HEK293 (cell line): ENCODE measurements at regions not wholly inside any gene's neighbourhood (a gene's known extent, or its start where the extent isn't known, plus 50 kb on each side); places are given as distances from the start of the nearest gene placed in this dataset.

ENCODE experiments used
- CTCF ChIA-PET: fragments of 350-600 bp; formaldehyde crosslinking; extraction: SDS; loops from one replicate; lab custom pipeline; 2021; ENCODE audit warnings: antibody characterized with exemption; lab: Yijun Ruan, JAX
- POLR2A ChIA-PET: fragments of 300-600 bp; formaldehyde crosslinking; extraction: SDS; loops from one replicate; lab custom pipeline; 2020; ENCODE audit warnings: antibody characterized with exemption, inconsistent platforms; lab: Yijun Ruan, JAX
- H3K27ac ChIP-seq: fragments of 200-500 bp; sonication (Bioruptor generic); 2 replicates; pipeline ENCODE4 v1.5.1; 2014; ENCODE audit warnings: low read depth, low read length, control low read depth, inconsistent platforms; ENCODE audit errors: extremely low read depth
- H3K36me3 ChIP-seq, 2 experiments: fragments of 200-500 bp in 1 of 2; sonication (Bioruptor generic) in 1 of 2; 1 replicate in 1 of 2; 2 replicates in 1 of 2; pipeline ENCODE4 v1.5.1; 2014 to 2017; ENCODE audit warnings: inconsistent platforms in 2 of 2, low read length in 2 of 2; ENCODE audit not compliant: control insufficient read depth in 2 of 2, insufficient read depth in 1 of 2
- H3K4me1 ChIP-seq: fragments of 200-500 bp; sonication (Bioruptor generic); 2 replicates; pipeline ENCODE4 v1.5.1; 2014; ENCODE audit warnings: mild to moderate bottlenecking, low read length, inconsistent platforms; ENCODE audit not compliant: control insufficient read depth, insufficient read depth
- H3K4me3 ChIP-seq: 2 replicates; pipeline ENCODE4 v1.5.1; 2011; ENCODE audit warnings: low read depth, mild to moderate bottlenecking, control low read depth, low read length, moderate library complexity
- H3K9me3 ChIP-seq: fragments of 200-500 bp; sonication (Bioruptor generic); 2 replicates; pipeline ENCODE4 v1.5.1; 2014; ENCODE audit warnings: low read depth, low read length, inconsistent platforms; ENCODE audit not compliant: control insufficient read depth, insufficient read depth
- BCL11B ChIP-seq: fragments of 450-650 bp; formaldehyde crosslinking; IDR thresholded peaks from 2 replicates; pipeline ENCODE4 v1.5.1; 2016; ENCODE audit warnings: low read depth, missing biosample characterization, missing genetic modification characterization
- GLIS2 ChIP-seq: fragments of 450-650 bp; formaldehyde crosslinking; IDR thresholded peaks from 2 replicates; pipeline ENCODE4 v1.5.1; 2016; ENCODE audit warnings: missing biosample characterization, missing genetic modification characterization
- IKZF3 ChIP-seq: fragments of 450-650 bp; IDR thresholded peaks from 2 replicates; pipeline ENCODE4 v1.5.0; 2018; ENCODE audit warnings: missing biosample characterization, mild to moderate bottlenecking, missing genetic modification characterization, moderate library complexity
- KLF10 ChIP-seq: fragments of 450-650 bp; IDR thresholded peaks from 2 replicates; pipeline ENCODE4 v1.5.1; 2018; ENCODE audit warnings: missing biosample characterization, mild to moderate bottlenecking, missing genetic modification characterization
- KLF8 ChIP-seq: fragments of 450-650 bp; formaldehyde crosslinking; IDR thresholded peaks from 2 replicates; pipeline ENCODE4 v1.5.1; 2016; ENCODE audit warnings: missing biosample characterization, missing genetic modification characterization
- MYNN ChIP-seq: fragments of 450-650 bp; formaldehyde crosslinking; IDR thresholded peaks from 2 replicates; pipeline ENCODE4 v1.5.1; 2016; ENCODE audit warnings: missing biosample characterization, missing genetic modification characterization, borderline replicate concordance
- SP3 ChIP-seq: fragments of 450-650 bp; formaldehyde crosslinking; IDR thresholded peaks from 2 replicates; pipeline ENCODE4 v1.5.1; 2016; ENCODE audit warnings: missing biosample characterization, missing genetic modification characterization
- ZBTB48 ChIP-seq: fragments of 450-650 bp; formaldehyde crosslinking; IDR thresholded peaks from 2 replicates; pipeline ENCODE4 v1.5.1; 2016; ENCODE audit warnings: missing biosample characterization, missing genetic modification characterization
- ZFP37 ChIP-seq: fragments of 450-650 bp; formaldehyde crosslinking; IDR thresholded peaks from 2 replicates; pipeline ENCODE4 v1.5.1; 2016; ENCODE audit warnings: missing biosample characterization, missing genetic modification characterization
- ZNF10 ChIP-seq: fragments of 450-650 bp; formaldehyde crosslinking; IDR thresholded peaks from 2 replicates; pipeline ENCODE4 v1.5.1; 2017; ENCODE audit warnings: missing biosample characterization, missing genetic modification characterization
- ZNF121 ChIP-seq: fragments of 450-650 bp; formaldehyde crosslinking; IDR thresholded peaks from 2 replicates; pipeline ENCODE4 v1.5.1; 2016; ENCODE audit warnings: missing biosample characterization, missing genetic modification characterization
- ZNF221 ChIP-seq: fragments of 450-650 bp; formaldehyde crosslinking; IDR thresholded peaks from 2 replicates; pipeline ENCODE4 v1.5.1; 2017; ENCODE audit warnings: missing biosample characterization, missing genetic modification characterization, borderline replicate concordance
- ZNF23 ChIP-seq: fragments of 450-650 bp; formaldehyde crosslinking; IDR thresholded peaks from 2 replicates; pipeline ENCODE4 v1.5.1; 2016; ENCODE audit warnings: missing biosample characterization, missing genetic modification characterization, borderline replicate concordance
- ZNF266 ChIP-seq: fragments of 450-650 bp; formaldehyde crosslinking; IDR thresholded peaks from 2 replicates; pipeline ENCODE4 v1.5.1; 2016; ENCODE audit warnings: missing biosample characterization, missing genetic modification characterization, low read depth
- ZNF555 ChIP-seq: fragments of 450-650 bp; formaldehyde crosslinking; conservative IDR thresholded peaks from 2 replicates; pipeline ENCODE4 v1.5.1; 2017; ENCODE audit warnings: missing biosample characterization, mild to moderate bottlenecking, missing genetic modification characterization, inconsistent platforms
- ZNF585B ChIP-seq: fragments of 450-650 bp; formaldehyde crosslinking; IDR thresholded peaks from 2 replicates; pipeline ENCODE4 v1.5.1; 2016; ENCODE audit warnings: missing biosample characterization, missing genetic modification characterization
- ZNF768 ChIP-seq: fragments of 450-650 bp; formaldehyde crosslinking; IDR thresholded peaks from 2 replicates; pipeline ENCODE4 v1.5.1; 2018; ENCODE audit warnings: missing biosample characterization, mild to moderate bottlenecking, missing genetic modification characterization
- TF ChIP-seq, protein P1 (sequence below): fragments of 450-650 bp; formaldehyde crosslinking; IDR thresholded peaks from 2 replicates; pipeline ENCODE4 v1.5.1; 2017; ENCODE audit warnings: missing biosample characterization, mild to moderate bottlenecking, missing genetic modification characterization, moderate library complexity
- TF ChIP-seq, protein P2 (sequence below): fragments of 450-650 bp; formaldehyde crosslinking; IDR thresholded peaks from 2 replicates; pipeline ENCODE4 v1.5.1; 2016; ENCODE audit warnings: missing biosample characterization, missing genetic modification characterization
- TF ChIP-seq, protein P3 (sequence below): fragments of 450-650 bp; formaldehyde crosslinking; IDR thresholded peaks from 2 replicates; pipeline ENCODE4 v1.5.1; 2016; ENCODE audit warnings: missing biosample characterization, missing genetic modification characterization, borderline replicate concordance
- TF ChIP-seq, protein P4 (sequence below): fragments of 450-650 bp; formaldehyde crosslinking; IDR thresholded peaks from 2 replicates; pipeline ENCODE4 v1.5.1; 2016; ENCODE audit warnings: missing biosample characterization, missing genetic modification characterization, borderline replicate concordance

DNA sequence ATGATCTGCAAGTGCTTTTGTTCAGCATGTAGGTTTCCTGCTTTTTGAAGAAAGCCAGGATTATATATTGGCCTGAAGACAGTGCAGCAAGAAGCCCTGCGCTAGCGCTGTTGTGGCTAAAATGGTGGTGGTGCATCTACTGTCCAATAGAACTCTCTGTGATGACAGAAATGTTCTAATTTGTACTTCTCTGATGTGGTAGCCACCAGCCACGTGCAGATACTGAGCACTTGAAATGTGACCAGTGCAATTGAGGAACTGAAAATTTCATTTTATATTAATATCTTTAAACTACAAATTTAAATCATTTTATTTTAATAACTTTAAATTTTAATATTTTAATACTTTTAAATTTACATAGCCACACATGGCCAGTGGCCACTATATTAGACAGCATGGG, 73.0 kb upstream of the PAX6 start:
- H3K4me3 ChIP-seq: no peak overlapping the region
- TF ChIP-seq KLF10 (tag by site-specific recombination): no peak
- TF ChIP-seq BCL11B (tag by site-specific recombination): no peak
- TF ChIP-seq ZBTB48 (tag by site-specific recombination): no peak
- TF ChIP-seq, protein P1, sequence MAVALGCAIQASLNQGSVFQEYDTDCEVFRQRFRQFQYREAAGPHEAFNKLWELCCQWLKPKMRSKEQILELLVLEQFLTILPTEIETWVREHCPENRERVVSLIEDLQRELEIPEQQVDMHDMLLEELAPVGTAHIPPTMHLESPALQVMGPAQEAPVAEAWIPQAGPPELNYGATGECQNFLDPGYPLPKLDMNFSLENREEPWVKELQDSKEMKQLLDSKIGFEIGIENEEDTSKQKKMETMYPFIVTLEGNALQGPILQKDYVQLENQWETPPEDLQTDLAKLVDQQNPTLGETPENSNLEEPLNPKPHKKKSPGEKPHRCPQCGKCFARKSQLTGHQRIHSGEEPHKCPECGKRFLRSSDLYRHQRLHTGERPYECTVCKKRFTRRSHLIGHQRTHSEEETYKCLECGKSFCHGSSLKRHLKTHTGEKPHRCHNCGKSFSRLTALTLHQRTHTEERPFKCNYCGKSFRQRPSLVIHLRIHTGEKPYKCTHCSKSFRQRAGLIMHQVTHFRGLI (tag by site-specific recombination): no peak
- TF ChIP-seq KLF8 (tag by site-specific recombination): no peak
- TF ChIP-seq ZNF221: no peak
- TF ChIP-seq GLIS2 (tag by site-specific recombination): no peak

DNA sequence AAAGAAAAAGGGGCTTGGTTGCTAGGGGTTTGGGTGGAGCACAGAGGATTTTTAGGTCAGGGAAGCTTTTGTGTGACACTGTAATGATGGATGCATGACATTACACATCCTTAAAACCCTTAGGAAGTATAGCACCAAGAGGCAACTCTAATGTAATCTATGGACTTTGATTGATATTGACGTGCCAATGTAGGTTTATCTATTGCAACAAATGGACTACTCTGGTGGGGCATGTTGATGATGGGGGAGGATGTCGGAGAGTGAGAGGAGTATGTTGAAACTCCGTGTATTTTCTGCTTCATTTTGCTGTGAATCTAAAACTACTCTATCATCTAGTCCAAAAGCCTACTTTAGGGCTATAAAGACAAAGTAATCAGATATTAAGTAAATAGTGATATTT, 72.3 kb upstream of the PAX6 start:
- 0 out of 2 replicates have a peak, but pooled peaks cover 3% of the 10 kb centered on the region for H3K4me1 ChIP-seq
- H3K9me3 ChIP-seq: no peaks in the 10 kb centered on the region
- no peak overlapping the region for H3K27ac ChIP-seq
- H3K4me3 ChIP-seq: no peak overlapping the region; the same call in 1 of the 2 replicates
- CTCF ChIA-PET: interaction anchor here (1.0 to 1.7 kb wide), 2 partner anchors 19 to 74 kb away, joined by 3 to 8 read pairs; no protein-coding TSS in a partner anchor
- H3K36me3 ChIP-seq: no peaks in the 10 kb centered on the region
- POLR2A ChIA-PET: interaction anchor here (1.1 kb wide), 1 partner anchor 640 kb away, joined by 3 read pairs; no protein-coding TSS in a partner anchor
- TF ChIP-seq MYNN (no peak), ZFP37 (tag by site-specific recombination) (no peak), ZNF768 (tag by site-specific recombination) (no peak), ZNF23 (tag by site-specific recombination) (no peak), BCL11B (tag by site-specific recombination) (no peak)
- TF ChIP-seq, protein P2, sequence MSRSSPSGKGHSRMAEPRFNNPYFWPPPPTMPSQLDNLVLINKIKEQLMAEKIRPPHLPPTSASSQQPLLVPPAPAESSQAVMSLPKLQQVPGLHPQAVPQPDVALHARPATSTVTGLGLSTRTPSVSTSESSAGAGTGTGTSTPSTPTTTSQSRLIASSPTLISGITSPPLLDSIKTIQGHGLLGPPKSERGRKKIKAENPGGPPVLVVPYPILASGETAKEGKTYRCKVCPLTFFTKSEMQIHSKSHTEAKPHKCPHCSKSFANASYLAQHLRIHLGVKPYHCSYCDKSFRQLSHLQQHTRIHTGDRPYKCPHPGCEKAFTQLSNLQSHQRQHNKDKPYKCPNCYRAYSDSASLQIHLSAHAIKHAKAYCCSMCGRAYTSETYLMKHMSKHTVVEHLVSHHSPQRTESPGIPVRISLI (tag by site-specific recombination): no peak
- TF ChIP-seq, protein P3, sequence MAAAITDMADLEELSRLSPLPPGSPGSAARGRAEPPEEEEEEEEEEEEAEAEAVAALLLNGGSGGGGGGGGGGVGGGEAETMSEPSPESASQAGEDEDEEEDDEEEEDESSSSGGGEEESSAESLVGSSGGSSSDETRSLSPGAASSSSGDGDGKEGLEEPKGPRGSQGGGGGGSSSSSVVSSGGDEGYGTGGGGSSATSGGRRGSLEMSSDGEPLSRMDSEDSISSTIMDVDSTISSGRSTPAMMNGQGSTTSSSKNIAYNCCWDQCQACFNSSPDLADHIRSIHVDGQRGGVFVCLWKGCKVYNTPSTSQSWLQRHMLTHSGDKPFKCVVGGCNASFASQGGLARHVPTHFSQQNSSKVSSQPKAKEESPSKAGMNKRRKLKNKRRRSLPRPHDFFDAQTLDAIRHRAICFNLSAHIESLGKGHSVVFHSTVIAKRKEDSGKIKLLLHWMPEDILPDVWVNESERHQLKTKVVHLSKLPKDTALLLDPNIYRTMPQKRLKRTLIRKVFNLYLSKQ: no peak
- TF ChIP-seq, all 188 proteins: peak for 0

More for the DNA sequence above, 73.0 kb upstream of the PAX6 start:
- Histone ChIP-seq H3K36me3 (no peaks in the 10 kb centered on the region), H3K9me3 (no peaks in the 10 kb centered on the region), H3K4me1 (0 out of 2 replicates have a peak, but pooled peaks cover 3% of the 10 kb centered on the region), H3K27ac (no peak overlapping the region)
- POLR2A ChIA-PET: no interaction called here
- CTCF ChIA-PET: no interaction called here

DNA sequence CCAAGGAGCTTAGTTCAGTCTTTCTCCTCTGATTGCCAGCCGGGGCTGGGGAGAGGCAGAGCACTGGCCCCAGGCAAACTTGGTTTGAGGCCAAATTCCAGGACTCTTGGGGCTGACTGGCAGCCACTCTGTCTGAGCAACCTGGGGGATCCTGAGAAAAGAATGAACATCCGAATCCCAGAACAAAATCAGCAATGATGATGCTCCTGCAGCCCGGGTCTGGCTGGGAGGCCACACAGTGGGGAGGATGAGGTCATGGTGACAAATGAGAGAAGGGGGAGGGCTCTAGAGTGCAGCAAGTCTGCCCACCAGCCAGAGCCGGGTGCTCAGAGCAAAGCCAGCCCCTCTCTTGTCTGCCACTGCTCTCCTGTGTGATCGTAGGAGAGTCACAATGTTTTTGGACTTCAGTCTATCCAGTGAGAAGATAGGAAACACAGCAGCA, 71.8 kb upstream of the PAX6 start:
- H3K27ac ChIP-seq: no peak overlapping the region
- H3K9me3 ChIP-seq: no peaks in the 10 kb centered on the region
- H3K4me1 ChIP-seq: 0 out of 2 replicates have a peak, but pooled peaks cover 3% of the 10 kb centered on the region
- H3K4me3 ChIP-seq: peak overlapping the region; percentile 4
- ChIA-PET CTCF (interaction anchor here (0.6 to 1.7 kb wide), 7 partner anchors 19 to 1135 kb away, joined by 3 to 8 read pairs (median 3); no protein-coding TSS in a partner anchor), POLR2A (interaction anchor here (1.1 to 1.3 kb wide), 2 partner anchors 66 to 640 kb away, joined by 3 read pairs; no protein-coding TSS in a partner anchor)
- H3K36me3 ChIP-seq: no peaks in the 10 kb centered on the region
- TF ChIP-seq ZNF555 (tag by site-specific recombination) (no peak), ZNF585B (no peak), ZNF121 (tag by site-specific recombination) (no peak), ZNF266 (tag by site-specific recombination) (no peak), ZNF10 (no peak), SP3 (no peak), IKZF3 (tag by site-specific recombination) (no peak)
- TF ChIP-seq, protein P4, sequence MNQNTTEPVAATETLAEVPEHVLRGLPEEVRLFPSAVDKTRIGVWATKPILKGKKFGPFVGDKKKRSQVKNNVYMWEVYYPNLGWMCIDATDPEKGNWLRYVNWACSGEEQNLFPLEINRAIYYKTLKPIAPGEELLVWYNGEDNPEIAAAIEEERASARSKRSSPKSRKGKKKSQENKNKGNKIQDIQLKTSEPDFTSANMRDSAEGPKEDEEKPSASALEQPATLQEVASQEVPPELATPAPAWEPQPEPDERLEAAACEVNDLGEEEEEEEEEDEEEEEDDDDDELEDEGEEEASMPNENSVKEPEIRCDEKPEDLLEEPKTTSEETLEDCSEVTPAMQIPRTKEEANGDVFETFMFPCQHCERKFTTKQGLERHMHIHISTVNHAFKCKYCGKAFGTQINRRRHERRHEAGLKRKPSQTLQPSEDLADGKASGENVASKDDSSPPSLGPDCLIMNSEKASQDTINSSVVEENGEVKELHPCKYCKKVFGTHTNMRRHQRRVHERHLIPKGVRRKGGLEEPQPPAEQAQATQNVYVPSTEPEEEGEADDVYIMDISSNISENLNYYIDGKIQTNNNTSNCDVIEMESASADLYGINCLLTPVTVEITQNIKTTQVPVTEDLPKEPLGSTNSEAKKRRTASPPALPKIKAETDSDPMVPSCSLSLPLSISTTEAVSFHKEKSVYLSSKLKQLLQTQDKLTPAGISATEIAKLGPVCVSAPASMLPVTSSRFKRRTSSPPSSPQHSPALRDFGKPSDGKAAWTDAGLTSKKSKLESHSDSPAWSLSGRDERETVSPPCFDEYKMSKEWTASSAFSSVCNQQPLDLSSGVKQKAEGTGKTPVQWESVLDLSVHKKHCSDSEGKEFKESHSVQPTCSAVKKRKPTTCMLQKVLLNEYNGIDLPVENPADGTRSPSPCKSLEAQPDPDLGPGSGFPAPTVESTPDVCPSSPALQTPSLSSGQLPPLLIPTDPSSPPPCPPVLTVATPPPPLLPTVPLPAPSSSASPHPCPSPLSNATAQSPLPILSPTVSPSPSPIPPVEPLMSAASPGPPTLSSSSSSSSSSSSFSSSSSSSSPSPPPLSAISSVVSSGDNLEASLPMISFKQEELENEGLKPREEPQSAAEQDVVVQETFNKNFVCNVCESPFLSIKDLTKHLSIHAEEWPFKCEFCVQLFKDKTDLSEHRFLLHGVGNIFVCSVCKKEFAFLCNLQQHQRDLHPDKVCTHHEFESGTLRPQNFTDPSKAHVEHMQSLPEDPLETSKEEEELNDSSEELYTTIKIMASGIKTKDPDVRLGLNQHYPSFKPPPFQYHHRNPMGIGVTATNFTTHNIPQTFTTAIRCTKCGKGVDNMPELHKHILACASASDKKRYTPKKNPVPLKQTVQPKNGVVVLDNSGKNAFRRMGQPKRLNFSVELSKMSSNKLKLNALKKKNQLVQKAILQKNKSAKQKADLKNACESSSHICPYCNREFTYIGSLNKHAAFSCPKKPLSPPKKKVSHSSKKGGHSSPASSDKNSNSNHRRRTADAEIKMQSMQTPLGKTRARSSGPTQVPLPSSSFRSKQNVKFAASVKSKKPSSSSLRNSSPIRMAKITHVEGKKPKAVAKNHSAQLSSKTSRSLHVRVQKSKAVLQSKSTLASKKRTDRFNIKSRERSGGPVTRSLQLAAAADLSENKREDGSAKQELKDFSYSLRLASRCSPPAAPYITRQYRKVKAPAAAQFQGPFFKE (tag by site-specific recombination): no peak
